H1 (cell line): ENCODE measurements at regions not wholly inside any gene's neighbourhood (a gene's known extent, or its start where the extent isn't known, plus 50 kb on each side); places are given as distances from the start of the nearest gene placed in this dataset.

Experiments used
- CTCF ChIA-PET: fragments of 300-600 bp; sonication (Branson Sonifier 250); formaldehyde crosslinking; loops from one replicate; lab custom pipeline; 2021; ENCODE audit not compliant: partially characterized antibody; lab: Charles Lee
- POLR2A ChIA-PET: fragments of 300-600 bp; sonication (Branson Sonifier 250); formaldehyde crosslinking; loops from one replicate; lab custom pipeline; 2021; ENCODE audit warnings: inconsistent platforms; ENCODE audit not compliant: partially characterized antibody; lab: Charles Lee
- DNase-seq, 2 experiments: peaks; one replicate each; pipeline versions ENCODE4 v3.0.0 to v3.0.0-alpha.2; 2010 to 2022; ENCODE audit warnings: low spot score in 2 of 2, low read depth in 1 of 2, mixed read lengths in 1 of 2
- FAIRE-seq: peaks from 2 replicates; lab custom pipeline; 2011; peaks lifted over from hg19 to GRCh38; lab: Jason Lieb, UNC
- H2AFZ ChIP-seq: 2 replicates; pipeline ENCODE4 v1.8.1; 2012; ENCODE audit warnings: low read length, inconsistent platforms
- H2AK5ac ChIP-seq: 2 replicates; pipeline ENCODE4 v1.6.1; 2013; ENCODE audit warnings: low read depth, low read length
- H2BK120ac ChIP-seq: replicated peaks from 2 replicates; pipeline ENCODE3; 2013; ENCODE audit warnings: low read depth, low read length, inconsistent platforms
- H2BK12ac ChIP-seq: 2 replicates; pipeline ENCODE4 v1.6.1; 2013; ENCODE audit warnings: low read depth, low read length
- H2BK15ac ChIP-seq: 2 replicates; pipeline ENCODE4 v1.6.1; 2013; ENCODE audit warnings: low read length
- H2BK20ac ChIP-seq: 2 replicates; pipeline ENCODE4 v1.6.1; 2013; ENCODE audit warnings: low read length
- H2BK5ac ChIP-seq: 2 replicates; pipeline ENCODE4 v1.6.1; 2013; ENCODE audit warnings: low read depth, low read length
- H3K14ac ChIP-seq: 2 replicates; pipeline ENCODE4 v1.6.1; 2013; ENCODE audit warnings: inconsistent platforms; ENCODE audit not compliant: insufficient read length
- H3K18ac ChIP-seq: 2 replicates; pipeline ENCODE4 v1.6.1; 2013; ENCODE audit warnings: low read length; ENCODE audit errors: extremely low read depth
- H3K23ac ChIP-seq: 2 replicates; pipeline ENCODE4 v1.6.1; 2013; ENCODE audit warnings: inconsistent platforms; ENCODE audit not compliant: insufficient read length
- H3K23me2 ChIP-seq: 2 replicates; pipeline ENCODE4 v1.6.1; 2013; ENCODE audit warnings: low read depth, low read length
- H3K27ac ChIP-seq: 2 replicates; pipeline ENCODE4 v1.6.1; 2011; ENCODE audit warnings: low read depth, low read length, inconsistent platforms
- H3K27me3 ChIP-seq, 4 experiments: replicated peaks in 1 of 4; 1 replicate in 1 of 4; 2 replicates in 3 of 4; pipeline versions ENCODE4 v1.6.1 to v1.8.1; 2011 to 2013; ENCODE audit warnings: low read length in 3 of 4, mild to moderate bottlenecking in 3 of 4, inconsistent platforms in 2 of 4, mixed read lengths in 2 of 4, moderate library complexity in 1 of 4; ENCODE audit not compliant: control insufficient read depth in 3 of 4, insufficient read depth in 3 of 4; ENCODE audit errors: extremely low read depth in 1 of 4
- H3K36me3 ChIP-seq, 4 experiments: 2 replicates each; pipeline versions ENCODE4 v1.6.1 to v1.8.1; 2011 to 2013; ENCODE audit warnings: mild to moderate bottlenecking in 4 of 4, low read length in 3 of 4, moderate library complexity in 2 of 4, control low read depth in 1 of 4, inconsistent platforms in 1 of 4; ENCODE audit not compliant: insufficient read depth in 4 of 4, control insufficient read depth in 2 of 4
- H3K4ac ChIP-seq: replicated peaks from 2 replicates; pipeline ENCODE3; 2013; ENCODE audit warnings: low read length, low read depth, mixed read lengths, inconsistent platforms; ENCODE audit not compliant: insufficient read length
- H3K4me1 ChIP-seq, 4 experiments: replicated peaks in 1 of 4; 1 replicate in 1 of 4; 2 replicates in 3 of 4; pipeline versions ENCODE4 v1.6.1 to v1.8.1; 2011 to 2013; ENCODE audit warnings: low read length in 3 of 4, inconsistent platforms in 2 of 4, mixed read lengths in 1 of 4; ENCODE audit not compliant: insufficient read depth in 4 of 4, control insufficient read depth in 3 of 4
- H3K4me2 ChIP-seq, 2 experiments: 2 replicates each; pipeline versions ENCODE4 v1.6.1 to v1.8.1; 2011 to 2013; ENCODE audit warnings: low read depth in 2 of 2, low read length in 2 of 2, control low read depth in 1 of 2, inconsistent platforms in 1 of 2, mild to moderate bottlenecking in 1 of 2; ENCODE audit not compliant: insufficient read depth in 1 of 2
- H3K4me3 ChIP-seq, 4 experiments: fragments of 200-600, 300-600 bp in 1 of 4; sonication (generic), shearing (Covaris generic), sonication (Bioruptor Twin) in 1 of 4; 2 replicates each; pipeline versions ENCODE4 v1.5.1 to v1.8.1; 2011 to 2016; ENCODE audit warnings: low read length in 4 of 4, low read depth in 3 of 4, control low read depth in 2 of 4, inconsistent platforms in 2 of 4, mild to moderate bottlenecking in 2 of 4, mixed read lengths in 1 of 4, moderate library complexity in 1 of 4; ENCODE audit not compliant: insufficient read depth in 2 of 4; ENCODE audit errors: extremely low read depth in 1 of 4
- H3K56ac ChIP-seq: replicated peaks from 2 replicates; pipeline ENCODE3; 2013; ENCODE audit warnings: low read depth, mild to moderate bottlenecking, mixed read lengths, low read length, inconsistent platforms; ENCODE audit not compliant: insufficient read length
- H3K79me1 ChIP-seq: 2 replicates; pipeline ENCODE4 v1.6.1; 2013; ENCODE audit warnings: low read depth, low read length, control low read depth
- H3K79me2 ChIP-seq, 2 experiments: 2 replicates each; pipeline versions ENCODE4 v1.6.1 to v1.8.1; 2012 to 2013; ENCODE audit warnings: low read length in 2 of 2, mild to moderate bottlenecking in 2 of 2, inconsistent platforms in 1 of 2; ENCODE audit not compliant: insufficient read depth in 2 of 2, control insufficient read depth in 1 of 2
- H3K9ac ChIP-seq, 4 experiments: replicated peaks in 1 of 4; 1 replicate in 1 of 4; 2 replicates in 3 of 4; pipeline versions ENCODE4 v1.6.1 to v1.8.1; 2011 to 2013; ENCODE audit warnings: low read depth in 3 of 4, low read length in 3 of 4, control low read depth in 2 of 4, mild to moderate bottlenecking in 2 of 4, moderate library complexity in 2 of 4, inconsistent platforms in 1 of 4; ENCODE audit errors: extremely low read depth in 1 of 4
- H3K9me3 ChIP-seq, 2 experiments: 2 replicates each; pipeline versions ENCODE4 v1.6.1 to v1.8.1; 2012 to 2013; ENCODE audit warnings: mild to moderate bottlenecking in 2 of 2, moderate library complexity in 2 of 2, control low read depth in 1 of 2, inconsistent platforms in 1 of 2, low read depth in 1 of 2, low read length in 1 of 2, mixed read lengths in 1 of 2; ENCODE audit not compliant: insufficient read depth in 2 of 2
- H4K20me1 ChIP-seq, 2 experiments: replicated peaks in 1 of 2; 2 replicates each; pipeline versions ENCODE3 to v1.8.1; 2011 to 2013; ENCODE audit warnings: inconsistent platforms in 2 of 2, low read length in 2 of 2, mild to moderate bottlenecking in 1 of 2; ENCODE audit not compliant: insufficient read depth in 2 of 2, control insufficient read depth in 1 of 2
- H4K5ac ChIP-seq: 2 replicates; pipeline ENCODE4 v1.6.1; 2013; ENCODE audit warnings: low read length, low read depth, mixed read lengths, inconsistent platforms; ENCODE audit not compliant: insufficient read length
- H4K8ac ChIP-seq: 2 replicates; pipeline ENCODE4 v1.8.0; 2013; ENCODE audit warnings: mild to moderate bottlenecking, moderate library complexity, low read length, inconsistent platforms; ENCODE audit not compliant: insufficient read depth; ENCODE audit errors: extremely low read depth
- H4K91ac ChIP-seq: replicated peaks from 2 replicates; pipeline ENCODE3; 2013; ENCODE audit warnings: low read length, mixed read lengths, inconsistent platforms; ENCODE audit not compliant: insufficient read length
- BCL11A ChIP-seq, 2 experiments: IDR thresholded peaks; one replicate each; pipeline ENCODE4 v1.6.1; 2011; ENCODE audit warnings: low read depth in 2 of 2, low read length in 2 of 2, mild to moderate bottlenecking in 2 of 2
- CHD1 ChIP-seq: IDR thresholded peaks from 2 replicates; pipeline ENCODE4 v1.6.1; 2012; ENCODE audit warnings: low read depth, low read length, improper control_type of control experiment
- HDAC6 ChIP-seq: IDR thresholded peaks from one replicate; pipeline ENCODE4 v1.7.1; 2012; ENCODE audit warnings: low read depth, mild to moderate bottlenecking, inconsistent platforms, low read length, moderate library complexity
- SIRT6 ChIP-seq: IDR thresholded peaks from one replicate; pipeline ENCODE4 v1.7.1; 2012; ENCODE audit warnings: low read length, inconsistent platforms
- TF ChIP-seq, protein P1 (sequence below): IDR thresholded peaks from 2 replicates; pipeline ENCODE4 v1.6.1; 2012; ENCODE audit warnings: inconsistent platforms

GRCh38 chr13:87982400-87982799 is 311.2 kb downstream of the SLITRK5 start:
- no peak for FAIRE-seq
- Histone ChIP-seq H3K36me3 (peaks cover 0 to 4% (median 0%) of the 10 kb centered on the region in 4 experiments; a peak in 1 of 8 replicates), H4K5ac (no peak overlapping the region), H3K9me3 (peaks cover 7 to 16% of the 10 kb centered on the region in 2 experiments), H4K8ac (no peak overlapping the region), H3K4me3 (no peak overlapping the region), H3K23ac (no peak overlapping the region), H3K14ac (no peak overlapping the region), H2BK20ac (no peak overlapping the region), H4K20me1 (no peaks in the 10 kb centered on the region), H3K79me1 (no peaks in the 10 kb centered on the region), H2AFZ (no peak overlapping the region), H3K9ac (no peak overlapping the region), H2BK15ac (no peak overlapping the region), H2AK5ac (no peak overlapping the region), H4K91ac (no peak overlapping the region), H3K4ac (no peak overlapping the region), H3K27me3 (no peaks in the 10 kb centered on the region), H3K79me2 (no peaks in the 10 kb centered on the region), H3K4me1 (no peaks in the 10 kb centered on the region), H2BK5ac (no peak overlapping the region), H2BK120ac (no peak overlapping the region), H2BK12ac (no peak overlapping the region), H3K18ac (no peak overlapping the region), H3K27ac (no peak overlapping the region), H3K23me2 (no peaks in the 10 kb centered on the region), H3K56ac (no peak overlapping the region), H3K4me2 (no peak overlapping the region)
- POLR2A ChIA-PET, result no interaction called here
- DNase-seq, result no peak
- CTCF ChIA-PET, result no interaction called here
- TF ChIP-seq CHD1 (no peak), BCL11A (IDR thresholded peaks at IDR 0.05; ENCODE audit: low read depth in 2 of 2, low read length in 2 of 2) (no peak), SIRT6 (no peak), HDAC6 (no peak)
- TF ChIP-seq, protein P1, sequence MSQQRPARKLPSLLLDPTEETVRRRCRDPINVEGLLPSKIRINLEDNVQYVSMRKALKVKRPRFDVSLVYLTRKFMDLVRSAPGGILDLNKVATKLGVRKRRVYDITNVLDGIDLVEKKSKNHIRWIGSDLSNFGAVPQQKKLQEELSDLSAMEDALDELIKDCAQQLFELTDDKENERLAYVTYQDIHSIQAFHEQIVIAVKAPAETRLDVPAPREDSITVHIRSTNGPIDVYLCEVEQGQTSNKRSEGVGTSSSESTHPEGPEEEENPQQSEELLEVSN, result no peak
